GM19043 (cell line): ENCODE measurements at regions not wholly inside any gene's neighbourhood (a gene's known extent, or its start where the extent isn't known, plus 50 kb on each side); places are given as distances from the start of the nearest gene placed in this dataset.

ENCODE experiments used
- ATAC-seq: cut with Tn5 transposase; IDR thresholded peaks from one replicate; pipeline ENCODE4 v1.9.1; 2021; ENCODE audit warnings: low read depth; ENCODE audit not compliant: unreplicated experiment

GRCh38 chr7:33837356-33837851 lies 67.9 kb upstream of the BMPER start:
- ATAC-seq: no peak

GRCh38 chr7:33841031-33841430 lies 64.3 kb upstream of the BMPER start:
- no peak for ATAC-seq

GRCh38 chr7:33841705-33842129 lies 63.6 kb upstream of the BMPER start:
- ATAC-seq: no peak

- ATAC-seq: no peak
Measured at GRCh38 chr7:33842150-33842549, 63.2 kb upstream of the BMPER start.

- no peak for ATAC-seq
Measured at GRCh38 chr7:33845991-33846509, 59.3 kb upstream of the BMPER start.

GRCh38 chr7:33849004-33849403 lies 56.3 kb upstream of the BMPER start:
- ATAC-seq: no peak

GRCh38 chr7:33849971-33850559 lies 55.3 kb upstream of the BMPER start:
- ATAC-seq: no peak

GRCh38 chr7:33850768-33851167 lies 54.6 kb upstream of the BMPER start:
- ATAC-seq: no peak

GRCh38 chr7:33852838-33853237 lies 52.5 kb upstream of the BMPER start:
- ATAC-seq: no peak

- ATAC-seq: no peak
Measured at GRCh38 chr7:33853361-33854062, 51.8 kb upstream of the BMPER start.

- no peak for ATAC-seq
Measured at GRCh38 chr7:33854178-33854577, 51.2 kb upstream of the BMPER start.

- no peak for ATAC-seq
Measured at GRCh38 chr7:33854801-33855350, 50.5 kb upstream of the BMPER start.
